ENCODE measurements at regions not wholly inside any gene's neighbourhood (a gene's known extent, or its start where the extent isn't known, plus 50 kb on each side); places are given as distances from the start of the nearest gene placed in this dataset.
"Not testable (repeated sequence)": the region's sequence is repeated elsewhere in the genome, so short reads cannot be mapped to it uniquely, and the experiment has no call there.

DNA sequence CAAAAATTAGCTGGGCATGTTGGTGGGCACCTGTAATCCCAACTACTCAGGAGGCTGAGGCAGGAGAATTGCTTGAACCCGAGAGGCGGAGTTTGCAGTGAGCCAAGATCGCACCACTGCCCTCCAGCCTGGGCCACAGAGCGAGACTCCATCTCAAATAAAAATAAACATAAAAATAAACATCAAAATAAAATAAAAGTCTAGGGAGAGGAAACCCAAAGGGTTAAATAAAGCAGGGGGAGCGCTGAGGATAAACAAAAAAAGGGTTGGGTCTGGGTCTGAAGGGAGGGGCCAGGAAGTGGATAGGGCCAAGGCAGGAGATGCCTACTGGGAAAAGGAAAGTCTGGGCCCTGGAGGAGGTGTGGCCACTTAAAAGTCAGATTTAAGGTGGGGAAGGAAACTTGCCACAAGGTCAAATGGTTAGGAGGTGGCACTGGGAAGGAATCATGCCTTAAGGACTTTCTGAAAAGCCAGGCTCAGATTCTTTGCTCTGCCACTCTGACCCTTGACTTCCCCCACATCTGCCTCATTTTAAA, 150.0 kb downstream of the ADSS2 start:
- DNase-seq = no peak

DNA sequence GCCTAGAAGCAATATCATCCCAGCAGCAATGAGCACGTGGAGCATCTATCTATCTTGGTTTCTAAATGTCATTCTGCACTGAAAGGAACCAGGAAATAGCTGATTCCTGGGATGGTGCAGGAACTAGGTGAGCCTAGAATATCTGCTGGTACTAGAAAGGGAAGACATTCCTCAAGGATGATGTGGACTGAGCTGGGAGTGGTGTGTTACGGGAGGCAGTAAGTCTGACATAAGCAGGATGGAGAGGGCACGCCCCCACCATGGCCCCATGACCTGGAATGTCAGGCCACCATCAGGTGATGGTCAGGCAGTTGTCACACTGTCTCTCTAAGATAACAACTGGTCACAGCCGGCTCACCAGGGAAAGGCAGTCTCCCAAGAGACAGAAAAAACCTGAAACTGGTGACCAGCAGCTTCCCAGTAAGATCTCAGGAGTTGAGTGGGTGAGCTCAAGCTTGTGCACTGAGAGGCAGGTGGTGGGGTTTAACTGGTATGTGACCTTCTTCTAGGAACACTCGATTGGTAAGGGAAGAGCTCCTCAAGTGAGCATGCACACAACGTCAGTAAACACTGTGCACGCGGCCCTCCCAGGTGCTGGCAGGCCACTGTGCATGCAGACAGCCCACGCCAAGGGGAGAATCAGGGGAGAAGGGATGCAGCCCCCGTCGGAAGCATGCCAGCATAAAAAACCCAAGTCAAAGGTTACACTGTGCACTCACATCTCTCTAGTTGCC, 148.7 kb downstream of the ADSS2 start:
- peak; percentile 22 for DNase-seq

DNA sequence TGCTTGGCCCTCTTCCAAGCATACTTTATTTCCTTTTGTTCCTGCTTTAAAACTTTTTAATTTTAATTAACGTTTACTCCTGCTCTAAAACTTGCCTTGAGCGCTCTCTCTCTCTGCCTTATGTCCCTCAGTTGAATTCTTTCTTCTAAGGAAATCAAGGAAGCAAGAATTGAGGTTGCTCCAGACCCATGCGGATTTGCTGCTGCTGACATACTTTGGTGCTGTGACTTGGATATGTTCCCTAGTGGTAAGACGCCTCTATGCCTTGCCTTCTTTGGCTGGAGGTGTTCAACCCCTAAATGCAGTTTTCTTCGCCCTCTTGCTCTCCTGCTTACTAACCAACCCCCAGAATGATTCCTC, 148.1 kb downstream of the ADSS2 start:
- no peak for DNase-seq

DNA sequence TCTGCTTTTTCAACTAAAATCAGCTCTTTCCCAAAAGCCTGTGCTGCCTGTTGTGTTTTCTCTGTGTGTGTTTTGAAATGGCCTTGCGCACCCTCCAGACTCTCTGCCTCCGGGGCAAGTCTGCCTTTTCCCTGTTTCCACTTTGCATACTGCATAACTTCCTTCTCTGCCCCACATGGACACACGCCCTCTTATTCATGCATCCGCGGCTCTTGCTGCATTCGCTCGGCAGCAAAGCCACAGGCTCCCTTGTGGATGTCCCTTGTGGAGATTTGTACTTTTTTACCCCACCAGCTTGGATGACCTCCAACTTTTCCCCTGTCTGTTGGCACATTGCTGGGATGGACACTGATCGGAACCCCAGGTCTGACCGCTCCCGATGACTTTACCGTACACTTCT, 147.6 kb downstream of the ADSS2 start:
- DNase-seq = no peak

DNA sequence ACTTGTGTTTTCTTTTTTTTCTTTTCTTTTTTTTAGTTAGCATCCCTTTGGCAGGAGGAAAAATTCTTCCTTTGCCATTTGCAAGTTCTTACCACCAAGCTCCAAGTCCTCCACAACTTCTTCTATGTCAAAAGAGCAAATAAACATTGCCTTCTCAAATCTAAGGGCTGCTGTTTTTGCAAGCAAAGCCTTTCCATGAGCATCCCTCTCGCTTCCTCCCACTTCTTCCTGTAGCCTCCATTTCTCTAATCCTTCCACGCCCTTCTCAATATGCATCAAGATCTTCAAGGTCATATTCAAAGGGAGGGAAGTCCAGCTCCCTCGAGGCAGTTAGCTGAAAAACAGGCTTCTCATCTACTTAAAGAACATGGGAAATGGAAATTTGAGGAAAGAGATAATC, 147.1 kb downstream of the ADSS2 start:
- no peak for DNase-seq

DNA sequence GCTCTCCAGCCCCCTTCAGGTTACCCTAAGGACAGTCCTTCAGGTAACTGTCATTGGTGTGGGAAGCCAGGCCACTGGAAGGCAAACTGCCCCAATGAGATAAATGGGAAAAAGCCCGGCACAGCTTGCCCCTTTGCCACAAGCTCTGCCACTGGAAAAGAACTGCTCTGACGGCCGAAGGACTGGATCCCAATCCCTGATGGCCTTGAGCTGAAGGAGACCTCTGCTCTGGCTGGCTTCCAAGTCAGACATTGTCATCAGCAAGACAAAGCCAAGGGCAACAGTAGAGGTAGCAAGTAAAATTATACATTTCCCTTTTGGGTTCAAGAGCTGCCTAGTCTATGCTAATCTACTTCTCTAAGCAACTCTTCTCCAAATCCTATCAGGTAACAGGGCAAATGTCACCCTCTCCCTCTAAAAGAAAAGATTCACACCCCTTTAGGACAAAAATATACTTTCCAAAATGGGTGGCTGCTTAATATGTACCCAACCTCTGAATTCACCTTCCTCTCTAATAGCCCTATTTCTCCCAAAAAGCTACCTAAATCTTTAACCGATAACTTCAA, 145.8 kb downstream of the ADSS2 start:
- DNase-seq = no peak

DNA sequence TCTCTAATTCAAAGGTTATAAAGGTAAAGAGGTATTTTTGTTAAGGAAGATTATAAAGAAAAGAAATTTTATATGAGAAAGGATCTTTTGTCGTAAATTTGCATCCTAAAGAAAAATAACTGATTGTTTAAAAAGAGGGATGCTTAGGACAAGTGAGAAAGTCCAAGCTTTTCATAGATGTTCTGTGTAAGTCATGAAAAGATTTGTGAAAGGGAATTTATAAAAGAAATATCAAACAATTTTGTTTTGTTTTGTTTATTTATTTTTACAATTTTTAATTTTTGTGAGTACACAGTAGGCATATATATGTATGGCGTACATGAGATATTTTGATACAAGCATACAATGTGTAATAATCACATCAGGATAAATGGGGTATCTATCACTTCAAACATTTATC, 145.2 kb downstream of the ADSS2 start:
- no peak for DNase-seq

DNA sequence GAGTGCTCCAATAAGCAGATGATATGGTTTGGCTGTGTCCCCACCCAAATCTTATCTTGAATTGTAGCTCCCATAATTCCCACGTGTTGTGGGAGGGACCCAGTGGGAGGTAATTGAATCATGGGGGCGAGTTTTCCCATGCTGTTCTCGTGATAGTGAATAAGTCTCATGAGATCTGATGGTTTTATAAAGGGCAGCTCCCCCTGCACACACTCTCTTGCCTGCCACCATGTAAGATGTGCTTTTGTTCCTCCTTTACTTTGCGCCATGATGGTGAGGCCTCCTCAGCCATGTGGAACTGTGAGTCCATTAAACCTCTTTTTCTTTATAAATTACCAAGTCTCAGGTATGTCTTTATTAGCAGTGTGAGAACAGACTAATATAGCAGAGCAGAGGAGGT, 142.5 kb downstream of the ADSS2 start:
- DNase-seq = not testable (repeated sequence)

DNA sequence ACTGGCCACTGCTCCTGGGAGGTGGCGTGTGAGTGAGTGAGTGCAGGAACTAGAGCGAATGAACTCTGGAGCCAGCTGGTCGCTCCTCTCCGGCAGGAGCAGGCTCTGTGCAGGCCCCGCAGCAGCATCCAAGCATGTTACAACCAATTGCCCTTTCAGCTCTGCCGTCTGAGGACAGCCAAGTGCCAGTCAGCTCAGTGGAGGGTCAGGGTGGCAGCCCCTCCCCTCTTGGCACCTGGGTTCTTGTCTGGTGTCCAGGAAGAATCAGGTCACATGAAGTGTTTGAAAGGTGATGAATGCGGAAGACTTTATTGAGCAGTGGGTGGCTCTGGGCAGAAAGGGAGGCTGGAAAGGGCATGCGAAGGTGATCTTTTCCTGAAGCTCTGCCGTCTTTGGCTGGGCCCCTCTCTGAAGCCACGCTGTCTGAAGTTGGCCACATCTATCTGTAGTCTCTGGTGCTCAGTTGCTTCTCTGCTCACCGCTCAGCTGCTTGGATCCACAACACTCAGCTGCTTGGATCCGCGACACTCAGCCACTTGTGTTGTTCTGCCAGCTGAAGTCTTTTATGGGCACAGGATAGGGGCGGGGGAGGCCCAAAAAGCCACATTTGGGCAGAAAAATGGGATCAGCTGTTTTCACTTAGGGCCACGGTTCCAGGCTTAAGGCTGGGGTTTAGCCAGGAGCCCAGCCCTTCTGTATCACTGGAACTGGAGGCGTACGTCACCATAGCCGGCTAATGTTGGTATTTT, 139.8 kb downstream of the ADSS2 start:
- DNase-seq = no peak

DNA sequence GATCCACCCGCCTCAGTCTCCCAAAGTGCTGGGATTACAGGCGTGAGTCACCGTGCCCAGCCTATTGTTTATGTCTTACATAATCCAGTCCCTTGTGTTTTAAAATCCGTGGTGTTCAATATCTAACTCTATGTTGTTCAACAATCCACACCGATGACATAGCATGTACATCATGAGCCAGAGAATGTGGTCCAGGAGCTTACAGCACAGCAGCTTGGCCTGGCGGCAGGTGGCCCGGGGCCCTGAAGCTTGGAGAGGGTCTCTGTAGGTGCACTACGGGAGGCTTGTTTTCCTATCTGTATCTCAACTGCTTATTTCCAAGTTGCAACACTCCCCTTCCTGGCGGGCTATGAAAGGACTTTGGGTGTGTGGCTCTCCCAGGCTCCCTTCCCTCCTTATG, 138.4 kb downstream of the ADSS2 start:
- DNase-seq = no peak

DNA sequence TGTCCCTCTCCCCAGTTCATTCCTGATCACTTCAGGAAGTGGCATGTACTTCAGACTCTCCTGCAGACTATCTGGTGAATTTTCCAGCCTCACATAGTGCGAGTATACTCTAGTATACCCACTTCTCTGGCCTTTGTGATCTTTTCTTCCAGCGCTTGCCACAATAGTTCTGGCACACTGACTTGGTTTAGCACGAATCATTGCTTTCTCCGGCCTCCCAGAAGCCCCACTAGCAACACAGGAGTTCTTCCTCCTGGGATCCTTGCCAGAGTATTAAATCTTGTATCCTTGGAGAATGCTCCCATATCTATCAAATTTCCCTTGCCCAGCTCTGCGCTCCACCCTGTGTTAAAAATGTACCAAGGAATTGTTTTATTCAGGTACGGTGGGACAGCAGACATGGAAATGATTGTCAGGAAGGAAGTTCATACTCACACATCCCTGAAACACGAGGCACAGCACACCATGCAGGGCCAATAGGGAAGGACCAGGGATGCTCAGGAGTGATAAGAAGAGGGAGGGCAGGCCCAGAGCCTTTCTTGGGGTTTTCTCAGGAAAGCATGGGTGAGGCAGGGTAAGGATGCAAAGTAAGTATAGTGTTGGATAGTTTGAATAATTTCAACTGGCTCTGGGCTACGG, 136.7 kb downstream of the ADSS2 start:
- no peak for DNase-seq

DNA sequence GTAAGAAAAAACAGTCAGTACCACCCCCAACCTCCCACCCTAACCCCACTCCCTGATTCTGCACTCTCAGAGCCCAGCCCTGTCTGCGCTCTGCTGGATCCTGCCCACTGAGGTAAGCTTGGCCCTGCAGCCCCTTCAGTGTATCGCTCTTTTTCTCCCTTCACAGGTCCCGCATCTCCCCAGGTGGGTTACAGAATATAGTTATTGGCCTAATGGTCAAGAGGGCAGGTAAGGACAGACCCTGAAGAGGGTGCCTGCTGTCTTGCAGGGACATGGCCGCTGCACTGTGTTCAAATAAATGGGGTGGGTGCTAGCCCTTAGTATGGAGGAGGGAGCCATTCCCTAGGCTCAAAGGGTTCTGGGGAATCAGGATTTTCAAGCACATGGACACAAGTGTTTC, 135.7 kb downstream of the ADSS2 start:
- DNase-seq = no peak

DNA sequence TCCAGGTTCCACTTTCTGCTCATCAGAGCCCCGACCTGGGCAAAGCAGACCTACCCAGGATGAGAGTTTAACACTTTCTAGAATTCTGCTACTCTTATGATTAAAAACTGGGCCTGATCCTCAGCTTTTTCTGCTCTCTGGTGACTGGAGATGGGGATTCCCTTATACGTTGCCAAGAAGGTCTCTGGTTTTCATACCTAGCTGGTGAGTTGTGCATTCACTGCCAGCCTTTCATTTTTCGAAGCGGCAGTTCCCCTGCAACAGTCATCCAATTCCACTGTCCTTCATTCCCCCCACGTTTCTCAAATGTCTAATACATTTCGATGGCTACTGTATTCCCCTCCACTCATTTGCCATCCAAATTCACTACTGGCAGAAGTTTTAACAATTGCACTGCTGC, 135.3 kb downstream of the ADSS2 start:
- DNase-seq = peak; percentile 48

DNA sequence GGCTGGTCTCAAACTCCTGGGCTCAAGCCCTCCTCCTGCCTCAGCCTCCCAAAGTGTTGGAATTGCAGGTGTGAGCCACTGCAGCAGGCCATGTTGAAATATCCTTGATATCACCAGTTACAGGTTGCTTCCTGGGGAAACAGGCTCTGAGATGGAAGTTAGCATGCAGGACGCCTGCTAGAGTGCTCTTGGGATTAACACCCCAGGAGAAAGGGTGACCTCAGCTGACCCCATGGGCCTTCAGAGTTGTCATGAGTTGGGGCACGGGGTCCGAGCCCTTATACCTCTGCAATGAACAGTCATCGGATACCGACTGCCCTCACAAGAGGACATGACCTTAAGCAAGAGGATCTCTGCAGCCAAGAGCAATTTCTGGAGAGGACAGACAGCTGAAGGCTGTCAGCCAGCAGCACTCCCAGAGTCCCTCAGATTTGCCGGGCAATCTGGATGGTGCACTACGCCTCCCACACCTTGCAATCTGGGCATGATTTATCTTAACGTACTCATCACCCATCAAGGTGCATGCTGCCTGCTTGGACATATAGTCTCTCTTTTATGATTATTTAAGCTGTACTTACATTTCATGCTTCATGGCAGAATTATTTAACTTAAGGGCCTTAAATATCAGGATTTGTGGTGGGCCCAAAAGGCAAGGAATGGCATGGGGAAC, 134.6 kb downstream of the ADSS2 start:
- no peak for DNase-seq

DNA sequence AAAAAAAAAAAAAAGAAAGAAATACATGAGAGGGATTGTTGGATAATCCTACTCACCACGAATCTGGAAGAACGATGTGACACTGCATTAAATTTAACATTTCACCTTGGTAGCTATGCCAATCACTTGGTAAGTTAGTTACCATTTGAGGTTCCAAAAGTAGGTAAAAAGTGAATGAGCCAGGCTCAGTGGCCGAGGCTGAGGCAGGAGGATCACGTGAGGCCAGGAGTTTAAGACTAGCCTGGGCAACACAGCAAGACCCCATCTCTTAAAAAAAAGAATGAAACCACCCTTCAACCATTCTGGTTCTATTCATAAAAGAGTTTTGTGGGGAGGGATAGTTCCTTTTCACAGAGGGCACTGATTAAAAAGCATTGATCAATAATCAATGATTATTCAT, 133.6 kb downstream of the ADSS2 start:
- no peak for DNase-seq

DNA sequence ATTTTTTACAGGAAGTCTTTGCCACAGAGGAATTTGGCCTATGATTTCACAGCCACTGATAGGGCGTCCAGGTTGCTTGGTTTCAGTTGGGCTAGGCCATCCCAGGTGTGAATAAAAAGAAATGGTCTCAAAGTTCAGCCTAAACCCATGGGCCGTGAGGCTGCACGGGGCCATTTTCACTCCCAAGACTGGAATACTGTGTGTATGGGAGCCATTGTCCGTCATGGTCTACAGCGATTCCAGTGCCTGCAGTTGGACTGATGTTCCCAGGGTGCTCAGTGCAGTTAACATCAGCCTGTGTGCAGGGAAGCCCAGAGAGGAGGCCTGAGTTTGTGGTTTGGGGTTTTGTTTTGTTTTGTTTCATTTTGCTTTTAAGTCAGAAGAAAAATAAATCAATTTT, 133.2 kb downstream of the ADSS2 start:
- no peak for DNase-seq

DNA sequence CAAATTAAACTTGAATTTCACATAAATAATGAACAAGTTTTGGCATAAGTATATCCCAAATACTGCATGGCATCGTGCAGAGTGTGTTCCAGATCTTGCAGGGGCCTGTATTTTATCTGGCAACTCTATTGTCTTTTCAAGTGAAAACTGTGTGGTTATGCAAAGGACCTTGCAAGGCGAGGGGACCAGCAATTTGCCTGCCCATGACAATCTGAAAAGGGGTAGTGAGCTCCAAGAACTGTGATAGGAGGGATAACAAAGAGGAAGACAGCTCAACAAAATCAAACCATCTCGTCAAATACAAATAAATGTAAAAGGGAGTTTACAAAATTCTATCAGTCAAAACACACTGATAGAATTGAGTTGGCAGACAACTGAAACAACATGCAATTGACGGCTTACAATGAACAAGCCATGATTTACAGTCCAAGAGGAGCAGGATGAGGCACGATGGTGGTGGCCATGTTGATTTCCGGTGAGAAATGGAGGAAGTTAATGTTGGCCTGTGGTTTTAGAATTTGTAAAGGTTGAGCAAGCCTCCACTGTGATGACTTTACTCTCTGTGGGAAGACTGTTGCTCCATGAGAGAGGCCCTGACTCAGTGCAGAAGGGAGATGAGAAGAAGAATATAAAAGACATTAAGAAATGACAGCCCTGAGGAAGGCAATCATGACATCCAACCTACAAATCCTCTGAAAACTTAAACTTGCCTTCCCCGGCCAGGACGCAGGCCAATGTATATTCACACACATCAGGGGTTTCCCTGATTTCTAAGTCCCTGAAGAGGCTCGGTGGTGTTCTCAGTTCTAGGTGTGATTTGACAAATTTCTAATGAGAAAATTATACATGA, 132.2 kb downstream of the ADSS2 start:
- peak; percentile 77 for DNase-seq

DNA sequence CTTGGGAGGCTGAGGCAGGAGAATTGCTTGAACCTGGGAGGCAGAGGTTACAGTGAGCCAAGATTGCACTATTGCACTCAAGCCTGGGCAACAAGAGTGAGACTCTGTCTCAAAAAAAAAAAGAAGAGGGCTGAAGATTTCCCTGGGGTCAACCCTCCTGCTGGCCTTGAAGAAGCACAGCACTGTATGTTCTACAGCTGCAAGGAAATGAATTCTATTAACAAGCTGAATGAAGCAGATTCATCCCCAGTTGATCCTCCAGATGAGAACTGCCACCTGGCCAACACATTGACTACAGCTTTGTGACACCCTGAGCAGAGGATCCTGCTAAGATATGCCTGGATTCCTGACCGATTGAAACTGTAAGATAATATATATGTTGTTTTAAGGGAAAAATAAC, 129.5 kb downstream of the ADSS2 start:
- no peak for DNase-seq

DNA sequence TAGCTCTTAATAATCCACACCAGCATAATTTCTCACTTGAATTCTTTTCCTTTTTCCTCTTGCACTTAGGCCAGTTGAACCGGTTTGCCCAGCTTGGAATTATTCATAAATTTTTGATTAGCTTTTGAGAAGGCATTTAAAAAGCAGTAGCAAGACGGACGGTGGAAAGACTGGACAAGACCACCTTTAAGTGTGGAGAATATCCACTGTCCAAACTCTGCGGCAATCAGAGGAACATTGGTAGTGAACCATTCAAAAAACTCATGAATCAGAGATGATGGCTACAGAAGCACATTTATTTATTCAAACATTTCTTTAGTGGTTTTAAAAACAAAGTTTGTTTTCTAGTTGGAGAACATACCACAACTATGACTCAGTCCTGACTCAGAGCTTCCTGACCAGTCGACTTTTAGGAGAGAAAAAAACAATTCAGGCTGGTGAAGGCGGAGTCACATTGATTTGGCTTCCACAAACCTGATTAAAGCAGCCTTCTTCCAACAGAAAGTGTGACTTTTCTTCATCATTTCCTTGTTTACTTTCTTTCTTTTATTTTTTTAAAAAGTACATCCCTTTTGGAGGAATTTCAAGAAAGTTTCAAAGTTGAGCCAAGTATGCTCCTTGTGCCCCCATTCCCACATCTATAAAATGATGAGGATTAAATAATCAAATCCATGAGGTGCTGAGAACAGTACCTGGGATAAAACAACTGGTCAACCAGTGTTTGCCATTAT, 128.8 kb downstream of the ADSS2 start:
- peak; percentile 92 for DNase-seq

DNA sequence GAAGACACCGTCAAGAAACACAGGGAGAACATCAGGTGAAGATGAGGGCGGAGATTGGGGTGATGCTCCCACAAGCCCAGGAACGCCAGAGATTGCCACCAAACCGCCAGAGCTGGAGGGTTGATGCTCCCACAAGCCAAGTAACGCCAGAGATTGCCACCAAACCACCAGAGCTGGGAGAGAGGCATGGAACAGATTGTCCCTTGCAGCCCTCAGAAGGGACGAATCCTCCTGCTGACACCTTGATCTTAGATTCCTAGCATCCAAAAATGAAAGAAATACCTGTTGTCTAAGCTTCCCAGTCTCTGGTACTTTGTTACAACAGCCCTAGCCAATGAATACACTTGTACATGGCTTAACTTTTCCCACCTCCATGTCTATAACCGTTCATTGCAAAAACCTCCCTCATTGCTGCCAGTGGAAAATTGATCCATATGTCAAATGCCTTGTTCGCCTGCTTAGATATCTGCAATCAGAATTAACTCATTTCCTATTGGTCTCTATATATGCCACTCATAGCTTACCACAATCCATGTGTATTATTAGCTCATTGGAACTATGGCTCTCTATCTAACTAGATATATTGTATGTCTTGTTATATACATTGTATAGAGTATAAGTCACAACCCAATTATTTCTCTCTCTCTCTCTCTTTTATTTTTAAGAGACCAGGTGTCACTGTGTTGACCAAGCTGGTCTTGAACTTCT, 127.4 kb downstream of the ADSS2 start:
- DNase-seq = no peak

Data from fibroblast of skin of abdomen (primary cell).